Neuronal stem cell (in vitro differentiated cells): ENCODE measurements at regions not wholly inside any gene's neighbourhood (a gene's known extent, or its start where the extent isn't known, plus 50 kb on each side); places are given as distances from the start of the nearest gene placed in this dataset.

ENCODE experiments used
- DNase-seq: peaks from one replicate; pipeline ENCODE4 v3.0.0-alpha.2; 2013; ENCODE audit warnings: low spot score
- H2AFZ ChIP-seq: one replicate; pipeline ENCODE4 v1.6.1; 2013; ENCODE audit warnings: mild to moderate bottlenecking, low read length, inconsistent platforms
- H2AK5ac ChIP-seq: 2 replicates; pipeline ENCODE4 v1.6.1; 2013; ENCODE audit warnings: low read depth, mild to moderate bottlenecking, inconsistent platforms, low read length, moderate library complexity, mixed read lengths
- H2BK120ac ChIP-seq: 2 replicates; pipeline ENCODE4 v1.6.1; 2013; ENCODE audit warnings: low read depth, mild to moderate bottlenecking, inconsistent platforms, low read length, moderate library complexity, mixed read lengths
- H2BK12ac ChIP-seq: one replicate; pipeline ENCODE4 v1.6.1; 2013; ENCODE audit warnings: low read length, inconsistent platforms
- H2BK15ac ChIP-seq: 2 replicates; pipeline ENCODE4 v1.6.1; 2013; ENCODE audit warnings: mild to moderate bottlenecking, low read length, inconsistent platforms, mixed read lengths
- H2BK5ac ChIP-seq: one replicate; pipeline ENCODE4 v1.6.1; 2013; ENCODE audit warnings: inconsistent platforms, mild to moderate bottlenecking, low read length, moderate library complexity
- H3K14ac ChIP-seq: one replicate; pipeline ENCODE4 v1.6.1; 2013; ENCODE audit warnings: low read length, inconsistent platforms
- H3K18ac ChIP-seq: 2 replicates; pipeline ENCODE4 v1.6.1; 2013; ENCODE audit warnings: low read length, inconsistent platforms
- H3K23ac ChIP-seq: 2 replicates; pipeline ENCODE4 v1.6.1; 2013; ENCODE audit warnings: low read depth, mild to moderate bottlenecking, mixed read lengths, low read length, inconsistent platforms; ENCODE audit not compliant: poor library complexity
- H3K27ac ChIP-seq: replicated peaks from 3 replicates; pipeline ENCODE4 v1.5.1; 2013; ENCODE audit warnings: low read length, inconsistent platforms
- H3K27me3 ChIP-seq, 3 experiments: 2 replicates each; pipeline ENCODE4 v1.6.1; 2013; ENCODE audit warnings: low read length in 3 of 3, mild to moderate bottlenecking in 2 of 3, inconsistent platforms in 1 of 3, low read depth in 1 of 3, mixed read lengths in 1 of 3, moderate library complexity in 1 of 3; ENCODE audit not compliant: control insufficient read depth in 3 of 3, insufficient read depth in 3 of 3
- H3K36me3 ChIP-seq, 2 donors: replicated peaks in 1 of 2; 2 replicates each; pipeline ENCODE4 v1.6.1; 2013; ENCODE audit warnings: low read length in 2 of 2; ENCODE audit not compliant: control insufficient read depth in 2 of 2, insufficient read depth in 2 of 2
- H3K4ac ChIP-seq: 2 replicates; pipeline ENCODE4 v1.6.1; 2013; ENCODE audit warnings: inconsistent platforms, mild to moderate bottlenecking, low read length, moderate library complexity
- H3K4me1 ChIP-seq, 2 donors: 1 replicate in 1 of 2; 2 replicates in 1 of 2; pipeline ENCODE4 v1.6.1; 2013; ENCODE audit warnings: low read length in 2 of 2, low read depth in 1 of 2; ENCODE audit not compliant: control insufficient read depth in 2 of 2, insufficient read depth in 1 of 2
- H3K4me2 ChIP-seq: one replicate; pipeline ENCODE4 v1.6.1; 2013; ENCODE audit warnings: mild to moderate bottlenecking, low read length, inconsistent platforms; ENCODE audit not compliant: insufficient read depth, poor library complexity, severe bottlenecking
- H3K4me3 ChIP-seq, 2 donors: 2 replicates each; pipeline ENCODE4 v1.5.1; 2013; ENCODE audit warnings: low read length in 2 of 2, mild to moderate bottlenecking in 2 of 2, inconsistent platforms in 1 of 2, moderate library complexity in 1 of 2
- H3K79me1 ChIP-seq: one replicate; pipeline ENCODE4 v1.6.1; 2013; ENCODE audit warnings: low read depth, mild to moderate bottlenecking, inconsistent platforms, low read length, moderate library complexity
- H3K9ac ChIP-seq: one replicate; pipeline ENCODE4 v1.6.1; 2013; ENCODE audit warnings: mild to moderate bottlenecking, low read depth, low read length, inconsistent platforms; ENCODE audit not compliant: poor library complexity
- H3K9me3 ChIP-seq, 2 donors: replicated peaks in 1 of 2; 2 replicates each; pipeline versions ENCODE3 to v1.6.1; 2013; ENCODE audit warnings: low read length in 2 of 2, mild to moderate bottlenecking in 2 of 2, inconsistent platforms in 1 of 2, low read depth in 1 of 2, mixed read lengths in 1 of 2, moderate library complexity in 1 of 2; ENCODE audit not compliant: control insufficient read depth in 2 of 2, insufficient read depth in 1 of 2
- H4K8ac ChIP-seq: one replicate; pipeline ENCODE4 v1.6.1; 2013; ENCODE audit warnings: low read depth, mild to moderate bottlenecking, inconsistent platforms, low read length, moderate library complexity
- H4K91ac ChIP-seq: one replicate; pipeline ENCODE4 v1.6.1; 2013; ENCODE audit warnings: low read length, low read depth, mild to moderate bottlenecking, inconsistent platforms; ENCODE audit not compliant: poor library complexity
- WGBS, 2 donors: extraction: QIAGEN DNeasy Blood & Tissue Kit; methylation state at CpG; one replicate each; pipeline ENCODE4 v1.1.7; 2013; ENCODE audit warnings: missing lambda C conversion rate in 2 of 2, mixed read lengths in 1 of 2; ENCODE audit not compliant: insufficient read length in 2 of 2, insufficient replicate concordance in 1 of 2; ENCODE audit errors: extremely low coverage in 2 of 2; 5-methylcytosine and 5-hydroxymethylcytosine counted together

DNA sequence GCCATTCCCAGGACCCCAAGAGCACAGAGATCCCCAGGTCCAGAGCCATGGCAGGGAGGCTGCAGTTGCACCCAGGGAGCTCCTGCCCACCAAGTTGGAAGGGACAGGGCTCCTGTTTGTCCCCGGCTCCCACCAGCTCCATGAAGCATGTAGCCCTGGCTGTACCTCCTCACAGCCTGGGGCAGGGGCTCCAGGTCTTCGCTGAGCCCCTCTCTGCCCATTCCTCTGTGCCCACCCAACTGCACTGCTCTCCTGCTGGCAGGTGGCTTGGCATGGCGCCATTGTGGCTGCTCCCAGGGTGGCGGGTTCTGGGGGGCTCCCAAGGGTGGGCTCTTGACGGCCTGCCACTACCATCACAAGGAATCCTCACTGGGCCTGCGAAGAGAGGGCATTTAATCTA, 197.5 kb upstream of the DAB2 start:
- Histone ChIP-seq H2BK15ac (no peak overlapping the region), H2AFZ (no peak overlapping the region), H2BK5ac (no peak overlapping the region), H4K8ac (no peak overlapping the region), H2AK5ac (peak overlapping the region; percentile 32), H3K14ac (no peak overlapping the region), H3K27ac (no peak overlapping the region), H3K36me3 (no peaks in the 10 kb centered on the region), H3K4me1 (no peaks in the 10 kb centered on the region), H3K4ac (no peak overlapping the region), H3K4me2 (no peak overlapping the region), H2BK12ac (no peak overlapping the region), H3K23ac (peak overlapping the region; percentile 80), H4K91ac (no peak overlapping the region), H3K79me1 (no peaks in the 10 kb centered on the region), H3K18ac (peak overlapping the region; percentile 71), H3K9ac (no peak overlapping the region), H3K9me3 (no peaks in the 10 kb centered on the region), H3K4me3 (no peak overlapping the region), H2BK120ac (no peak overlapping the region), H3K27me3 (no peaks in the 10 kb centered on the region)
- no CpG with 5 or more reads among the region's 6 CpGs for WGBS, 2 donors
- no peak for DNase-seq

DNA sequence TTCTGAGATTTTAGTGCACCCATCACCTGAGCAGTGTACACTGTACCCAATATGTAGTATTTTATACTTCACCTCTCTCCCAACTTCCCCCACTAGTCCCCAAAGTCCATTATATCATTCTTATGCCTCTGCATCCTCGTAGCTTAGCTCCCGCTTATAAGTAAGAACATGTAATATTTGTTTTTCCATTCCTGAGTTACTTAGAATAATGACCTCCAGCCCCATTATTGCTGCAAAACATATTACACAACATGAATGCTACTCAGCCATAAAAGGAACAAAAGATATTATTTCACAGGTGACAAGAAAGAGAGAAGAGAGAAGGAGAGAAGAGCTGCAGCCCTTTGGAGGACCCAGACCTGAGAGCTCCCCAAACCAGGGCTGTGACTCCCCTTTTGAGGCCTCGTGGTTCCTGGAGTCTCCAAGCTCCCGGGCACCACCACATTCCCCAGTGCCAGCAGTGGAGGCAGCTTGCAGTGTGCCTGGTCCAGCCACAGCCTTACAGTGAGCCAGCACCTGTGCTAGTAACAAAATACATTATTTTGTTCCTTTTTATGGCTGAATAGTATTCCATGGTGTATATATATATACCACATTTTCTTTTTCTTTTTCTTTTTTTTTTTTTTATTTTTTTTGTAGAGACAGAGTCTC, 194.5 kb upstream of the DAB2 start:
- no peak overlapping the region for H4K91ac ChIP-seq
- H3K14ac ChIP-seq: no peak overlapping the region
- H2BK12ac ChIP-seq: no peak overlapping the region
- H2BK5ac ChIP-seq: no peak overlapping the region
- H2BK120ac ChIP-seq: no peak overlapping the region
- H3K27ac ChIP-seq: no peak overlapping the region
- H2AK5ac ChIP-seq: no peak overlapping the region
- H3K18ac ChIP-seq: no peak overlapping the region
- H4K8ac ChIP-seq: no peak overlapping the region
- H3K4me3 ChIP-seq: no peak overlapping the region
- H3K4me1 ChIP-seq: no peaks in the 10 kb centered on the region
- DNase-seq: no peak
- no peaks in the 10 kb centered on the region for H3K79me1 ChIP-seq
- H3K36me3 ChIP-seq: no peaks in the 10 kb centered on the region
- H3K9me3 ChIP-seq: no peaks in the 10 kb centered on the region
- H2AFZ ChIP-seq: no peak overlapping the region
- no CpG with 5 or more reads among the region's 4 CpGs for WGBS, 2 donors
- H3K4me2 ChIP-seq: no peak overlapping the region
- no peaks in the 10 kb centered on the region for H3K27me3 ChIP-seq
- H3K23ac ChIP-seq: no peak overlapping the region
- no peak overlapping the region for H3K4ac ChIP-seq
- no peak overlapping the region for H2BK15ac ChIP-seq
- no peak overlapping the region for H3K9ac ChIP-seq

DNA sequence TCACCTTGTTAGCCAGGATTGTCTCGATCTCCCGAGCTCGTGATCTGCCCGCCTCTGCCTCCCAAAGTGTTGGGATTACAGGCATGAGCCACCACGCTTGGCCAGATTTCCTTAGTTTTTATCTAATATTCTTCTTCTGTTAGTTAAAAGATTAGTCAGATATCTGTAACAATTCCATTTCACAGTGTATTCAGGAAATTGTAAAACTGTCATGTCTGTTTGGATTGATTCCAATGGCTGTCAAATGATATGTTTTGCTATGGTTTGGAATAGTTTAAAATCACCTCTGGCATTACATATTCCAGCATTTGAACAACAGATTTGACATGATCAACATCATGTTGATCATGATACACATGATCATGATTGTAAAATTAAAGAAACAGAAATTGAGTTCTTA, 193.6 kb upstream of the DAB2 start:
- H2AK5ac ChIP-seq: no peak overlapping the region
- no peaks in the 10 kb centered on the region for H3K9me3 ChIP-seq
- H3K23ac ChIP-seq: no peak overlapping the region
- no peak overlapping the region for H2AFZ ChIP-seq
- H2BK120ac ChIP-seq: no peak overlapping the region
- H3K9ac ChIP-seq: no peak overlapping the region
- H4K91ac ChIP-seq: no peak overlapping the region
- no peak overlapping the region for H3K4me2 ChIP-seq
- no peak overlapping the region for H3K18ac ChIP-seq
- H3K4me1 ChIP-seq: no peaks in the 10 kb centered on the region
- no CpG with 5 or more reads among the region's 5 CpGs for WGBS, 2 donors
- no peak overlapping the region for H4K8ac ChIP-seq
- no peak for DNase-seq
- no peaks in the 10 kb centered on the region for H3K79me1 ChIP-seq
- H2BK5ac ChIP-seq: no peak overlapping the region
- H3K27me3 ChIP-seq: no peaks in the 10 kb centered on the region
- H3K27ac ChIP-seq: no peak overlapping the region
- H3K36me3 ChIP-seq: no peaks in the 10 kb centered on the region
- no peak overlapping the region for H2BK15ac ChIP-seq
- no peak overlapping the region for H2BK12ac ChIP-seq
- H3K4me3 ChIP-seq: no peak overlapping the region
- H3K14ac ChIP-seq: no peak overlapping the region
- H3K4ac ChIP-seq: no peak overlapping the region

DNA sequence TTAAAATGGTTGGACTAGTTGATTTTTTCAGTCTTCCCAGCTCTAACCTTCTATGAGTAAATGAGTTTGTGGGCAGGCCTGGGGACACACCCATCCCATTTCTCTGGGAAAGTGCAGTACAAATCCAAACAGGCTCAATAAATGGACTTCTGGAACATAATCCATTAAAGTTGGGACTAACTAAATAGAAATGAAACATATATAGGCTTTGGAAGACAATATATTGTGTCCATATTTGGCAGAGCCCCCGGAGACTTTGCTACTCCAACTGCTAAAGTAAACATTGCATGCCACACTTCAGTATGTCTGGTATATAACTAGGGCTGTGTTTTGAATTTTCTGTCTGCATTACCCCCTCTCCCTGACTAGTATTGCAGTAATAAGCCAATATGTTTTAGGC, 191.4 kb upstream of the DAB2 start:
- Histone ChIP-seq H2BK15ac (no peak overlapping the region), H3K4ac (no peak overlapping the region), H2BK12ac (no peak overlapping the region), H3K14ac (no peak overlapping the region), H3K18ac (no peak overlapping the region), H3K9me3 (no peaks in the 10 kb centered on the region), H3K27me3 (no peaks in the 10 kb centered on the region), H4K8ac (no peak overlapping the region), H3K79me1 (no peaks in the 10 kb centered on the region), H3K23ac (no peak overlapping the region), H3K27ac (no peak overlapping the region), H3K4me3 (no peak overlapping the region), H2AK5ac (no peak overlapping the region), H2BK5ac (no peak overlapping the region), H3K4me2 (no peak overlapping the region), H3K36me3 (no peaks in the 10 kb centered on the region), H2BK120ac (no peak overlapping the region), H4K91ac (no peak overlapping the region), H3K4me1 (no peaks in the 10 kb centered on the region), H2AFZ (no peak overlapping the region), H3K9ac (no peak overlapping the region)
- DNase-seq: no peak
- no CpG with 5 or more reads among the region's 1 CpG for WGBS, 2 donors
